CD14-positive monocyte (primary cell): ENCODE measurements at regions not wholly inside any gene's neighbourhood (a gene's known extent, or its start where the extent isn't known, plus 50 kb on each side); places are given as distances from the start of the nearest gene placed in this dataset.

ENCODE experiments used
- DNase-seq, 3 donors: peaks; one replicate each; pipeline ENCODE4 v3.0.0-alpha.2; 2011 to 2022
- H2AFZ ChIP-seq: 2 replicates; pipeline ENCODE4 v1.6.0; 2012; ENCODE audit warnings: mild to moderate bottlenecking, low read depth, low read length, inconsistent platforms; ENCODE audit not compliant: insufficient read depth, poor library complexity, severe bottlenecking
- H3K27ac ChIP-seq, 2 donors: 1 replicate in 1 of 2; 2 replicates in 1 of 2; pipeline ENCODE4 v1.5.1; 2012 to 2013; ENCODE audit warnings: low read length in 2 of 2, control low read depth in 1 of 2, inconsistent platforms in 1 of 2, low read depth in 1 of 2, mild to moderate bottlenecking in 1 of 2
- H3K27me3 ChIP-seq, 2 donors: one replicate each; pipeline versions ENCODE4 v1.6.0 to v1.6.1; 2011 to 2013; ENCODE audit warnings: low read length in 2 of 2; ENCODE audit not compliant: control insufficient read depth in 2 of 2, insufficient read depth in 2 of 2
- H3K36me3 ChIP-seq, 2 donors: replicated peaks in 1 of 2; 1 replicate in 1 of 2; 2 replicates in 1 of 2; pipeline versions ENCODE4 v1.5.1 to v1.6.1; 2012 to 2013; ENCODE audit warnings: low read length in 2 of 2, control low read depth in 1 of 2, inconsistent platforms in 1 of 2, mild to moderate bottlenecking in 1 of 2; ENCODE audit not compliant: insufficient read depth in 2 of 2, control insufficient read depth in 1 of 2
- H3K4me1 ChIP-seq, 2 donors: 1 replicate in 1 of 2; 2 replicates in 1 of 2; pipeline versions ENCODE4 v1.5.1 to v1.6.1; 2012 to 2013; ENCODE audit warnings: low read length in 2 of 2, control low read depth in 1 of 2, inconsistent platforms in 1 of 2, mild to moderate bottlenecking in 1 of 2, moderate library complexity in 1 of 2; ENCODE audit not compliant: insufficient read depth in 2 of 2, control insufficient read depth in 1 of 2
- H3K4me2 ChIP-seq: replicated peaks from 2 replicates; pipeline ENCODE3; 2012; ENCODE audit warnings: low read length, moderate library complexity, mild to moderate bottlenecking; ENCODE audit not compliant: poor library complexity, severe bottlenecking; ENCODE audit errors: extremely low read depth
- H3K4me3 ChIP-seq, 3 experiments: fragments of 200-600 bp in 1 of 3; sonication (generic) in 1 of 3; replicated peaks in 1 of 3; 1 replicate in 2 of 3; 2 replicates in 1 of 3; pipeline ENCODE4 v1.5.1; 2011 to 2013; ENCODE audit warnings: low read length in 3 of 3, mild to moderate bottlenecking in 3 of 3, control low read depth in 2 of 3, low read depth in 2 of 3, inconsistent platforms in 1 of 3, moderate library complexity in 1 of 3
- H3K79me2 ChIP-seq: 2 replicates; pipeline ENCODE4 v1.6.0; 2012; ENCODE audit warnings: mild to moderate bottlenecking, control low read depth, inconsistent platforms, low read length, moderate library complexity; ENCODE audit not compliant: insufficient read depth
- H3K9ac ChIP-seq: 2 replicates; pipeline ENCODE4 v1.6.0; 2017; ENCODE audit warnings: low read length, mild to moderate bottlenecking; ENCODE audit not compliant: insufficient read depth, poor library complexity, severe bottlenecking
- H3K9me3 ChIP-seq, 2 donors: replicated peaks in 1 of 2; 1 replicate in 1 of 2; 2 replicates in 1 of 2; pipeline versions ENCODE4 v1.5.1 to v1.6.1; 2012 to 2013; ENCODE audit warnings: low read length in 2 of 2, control low read depth in 1 of 2; ENCODE audit not compliant: control insufficient read depth in 1 of 2, insufficient read depth in 1 of 2
- H4K20me1 ChIP-seq: 2 replicates; pipeline ENCODE4 v1.6.0; 2012; ENCODE audit warnings: mild to moderate bottlenecking, low read length, control low read depth, moderate library complexity; ENCODE audit not compliant: insufficient read depth
- H3K27ac Mint-ChIP-seq, 7 donors: one replicate each; pipeline ENCODE4 v1.8.0; 2020; ENCODE audit warnings: mild to moderate bottlenecking in 7 of 7, mixed read lengths in 7 of 7, moderate library complexity in 6 of 7, inconsistent platforms in 2 of 7
- H3K27me3 Mint-ChIP-seq, 3 donors: one replicate each; pipeline ENCODE4 v1.8.0; 2021 to 2022; ENCODE audit warnings: low read depth in 3 of 3, mild to moderate bottlenecking in 3 of 3, mixed read lengths in 3 of 3, moderate library complexity in 3 of 3, inconsistent platforms in 1 of 3
- H3K36me3 Mint-ChIP-seq, 2 donors: one replicate each; pipeline ENCODE4 v1.8.0; 2020; ENCODE audit warnings: mixed read lengths in 2 of 2, inconsistent platforms in 1 of 2, mild to moderate bottlenecking in 1 of 2
- H3K4me1 Mint-ChIP-seq: one replicate; pipeline ENCODE4 v1.8.0; 2020; ENCODE audit warnings: mild to moderate bottlenecking, mixed read lengths
- H3K4me3 Mint-ChIP-seq, 2 donors: one replicate each; pipeline ENCODE4 v1.8.0; 2020; ENCODE audit warnings: mild to moderate bottlenecking in 2 of 2, mixed read lengths in 2 of 2, moderate library complexity in 1 of 2
- H3K9me3 Mint-ChIP-seq, 7 donors: one replicate each; pipeline ENCODE4 v1.8.0; 2020 to 2022; ENCODE audit warnings: mixed read lengths in 7 of 7, mild to moderate bottlenecking in 6 of 7, moderate library complexity in 6 of 7, inconsistent platforms in 2 of 7
- WGBS: methylation state at CpG from one replicate; pipeline ENCODE4 v1.1.5; 2013; ENCODE audit warnings: missing lambda C conversion rate; ENCODE audit not compliant: insufficient coverage; 5-methylcytosine and 5-hydroxymethylcytosine counted together
- intact Hi-C, 2 donors: fragments of 100-400 bp; cut with micrococcal nuclease; formaldehyde crosslinking; loops; one replicate each; pipeline versions ENCODE4 v1.15.0 to v1.15.1; 2023
- TF ChIP-seq, protein P1 (sequence below): fragments of 200-600 bp; IDR thresholded peaks from one replicate; pipeline ENCODE4 v1.8.0; 2022; ENCODE audit warnings: antibody characterized with exemption, mild to moderate bottlenecking

DNA sequence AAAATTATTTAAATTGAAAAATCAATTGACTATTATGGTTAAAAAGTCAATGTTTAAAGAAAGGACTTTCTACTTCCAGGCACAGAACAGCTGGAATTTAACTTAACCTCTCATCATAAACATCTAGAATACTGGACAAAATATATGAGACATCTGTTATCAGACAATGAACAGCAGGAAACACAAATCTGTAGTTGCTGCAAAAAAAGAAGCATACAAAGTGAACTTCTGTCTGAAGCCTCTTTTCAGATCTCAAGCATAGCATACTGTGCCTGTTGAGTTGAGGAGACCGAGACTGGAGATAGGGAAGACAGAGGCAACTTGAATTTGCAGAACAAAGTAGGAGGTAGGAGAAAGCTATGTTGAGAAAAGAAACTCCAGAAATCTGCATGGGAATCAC, 140.0 kb upstream of the CBLB start:
- H3K27me3 ChIP-seq: no peaks in the 10 kb centered on the region
- no peak overlapping the region for H3K4me3 Mint-ChIP-seq
- intact Hi-C loops: no loop called here
- H3K4me2 ChIP-seq: no peak overlapping the region
- DNase-seq: no peak
- H2AFZ ChIP-seq: no peak overlapping the region
- no peaks in the 10 kb centered on the region for H3K4me1 ChIP-seq
- H4K20me1 ChIP-seq: no peaks in the 10 kb centered on the region
- TF ChIP-seq, protein P1, sequence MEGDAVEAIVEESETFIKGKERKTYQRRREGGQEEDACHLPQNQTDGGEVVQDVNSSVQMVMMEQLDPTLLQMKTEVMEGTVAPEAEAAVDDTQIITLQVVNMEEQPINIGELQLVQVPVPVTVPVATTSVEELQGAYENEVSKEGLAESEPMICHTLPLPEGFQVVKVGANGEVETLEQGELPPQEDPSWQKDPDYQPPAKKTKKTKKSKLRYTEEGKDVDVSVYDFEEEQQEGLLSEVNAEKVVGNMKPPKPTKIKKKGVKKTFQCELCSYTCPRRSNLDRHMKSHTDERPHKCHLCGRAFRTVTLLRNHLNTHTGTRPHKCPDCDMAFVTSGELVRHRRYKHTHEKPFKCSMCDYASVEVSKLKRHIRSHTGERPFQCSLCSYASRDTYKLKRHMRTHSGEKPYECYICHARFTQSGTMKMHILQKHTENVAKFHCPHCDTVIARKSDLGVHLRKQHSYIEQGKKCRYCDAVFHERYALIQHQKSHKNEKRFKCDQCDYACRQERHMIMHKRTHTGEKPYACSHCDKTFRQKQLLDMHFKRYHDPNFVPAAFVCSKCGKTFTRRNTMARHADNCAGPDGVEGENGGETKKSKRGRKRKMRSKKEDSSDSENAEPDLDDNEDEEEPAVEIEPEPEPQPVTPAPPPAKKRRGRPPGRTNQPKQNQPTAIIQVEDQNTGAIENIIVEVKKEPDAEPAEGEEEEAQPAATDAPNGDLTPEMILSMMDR: no peak
- no peak overlapping the region for H3K4me3 ChIP-seq
- H3K27ac ChIP-seq: no peak overlapping the region
- no peaks in the 10 kb centered on the region for H3K79me2 ChIP-seq
- H3K9ac ChIP-seq: no peak overlapping the region
- peaks cover 2% of the 10 kb centered on the region for H3K4me1 Mint-ChIP-seq
- H3K9me3 ChIP-seq: no peaks in the 10 kb centered on the region
- H3K36me3 Mint-ChIP-seq: no peaks in the 10 kb centered on the region
- H3K36me3 ChIP-seq: no peaks in the 10 kb centered on the region
- H3K27me3 Mint-ChIP-seq: peaks cover 0 to 1% (median 0%) of the 10 kb centered on the region in 3 donors
- no CpG with 5 or more reads among the region's 1 CpG for WGBS
- peaks cover 0 to 5% (median 0%) of the 10 kb centered on the region in 7 donors for H3K9me3 Mint-ChIP-seq
- H3K27ac Mint-ChIP-seq: no peak overlapping the region

DNA sequence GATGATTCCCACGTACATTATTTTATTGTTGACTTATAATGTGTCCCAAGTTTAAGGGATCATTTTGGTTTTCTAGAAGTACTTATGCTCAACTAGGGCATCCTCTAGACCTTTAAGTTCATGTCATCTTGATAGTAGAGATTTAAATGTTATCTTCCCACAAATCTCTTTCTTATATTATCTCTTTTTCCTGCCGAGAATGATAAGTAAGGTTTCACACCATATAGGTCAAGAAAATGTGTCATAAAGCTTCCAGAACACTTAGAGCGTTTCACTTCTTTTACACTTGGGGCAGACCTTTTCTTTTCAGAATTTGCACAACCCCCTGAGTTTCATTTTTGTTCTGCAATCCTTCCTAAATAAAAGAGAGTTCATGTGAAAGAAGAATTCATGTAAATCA, 142.0 kb upstream of the CBLB start:
- Mint-ChIP-seq H3K4me3 (no peak overlapping the region), H3K27me3 (peaks cover 0 to 1% (median 0%) of the 10 kb centered on the region in 3 donors), H3K36me3 (no peaks in the 10 kb centered on the region), H3K4me1 (peaks cover 12% of the 10 kb centered on the region), H3K9me3 (peaks cover 0 to 5% (median 0%) of the 10 kb centered on the region in 7 donors), H3K27ac (no peak overlapping the region)
- TF ChIP-seq, protein P1: no peak
- Histone ChIP-seq H2AFZ (no peak overlapping the region), H3K4me1 (peaks cover 0 to 5% of the 10 kb centered on the region in 2 donors), H3K27me3 (no peaks in the 10 kb centered on the region), H3K4me2 (no peak overlapping the region), H4K20me1 (no peaks in the 10 kb centered on the region), H3K27ac (no peak overlapping the region), H3K9ac (no peak overlapping the region), H3K9me3 (no peaks in the 10 kb centered on the region), H3K36me3 (no peaks in the 10 kb centered on the region), H3K4me3 (no peak overlapping the region), H3K79me2 (no peaks in the 10 kb centered on the region)
- intact Hi-C loops: no loop called here
- no CpG with 5 or more reads among the region's 3 CpGs for WGBS
- no peak for DNase-seq
